ENCODE measurements at regions not wholly inside any gene's neighbourhood (a gene's known extent, or its start where the extent isn't known, plus 50 kb on each side); places are given as distances from the start of the nearest gene placed in this dataset.
"Not testable (repeated sequence)": the region's sequence is repeated elsewhere in the genome, so short reads cannot be mapped to it uniquely, and the experiment has no call there.

GRCh38 chr3:191882289-191882688, 421.3 kb downstream of the PYDC2 start:
- DNase-seq, result no peak

- DNase-seq, result no peak
Observed at GRCh38 chr3:191884132-191884531, 423.2 kb downstream of the PYDC2 start.

DNA sequence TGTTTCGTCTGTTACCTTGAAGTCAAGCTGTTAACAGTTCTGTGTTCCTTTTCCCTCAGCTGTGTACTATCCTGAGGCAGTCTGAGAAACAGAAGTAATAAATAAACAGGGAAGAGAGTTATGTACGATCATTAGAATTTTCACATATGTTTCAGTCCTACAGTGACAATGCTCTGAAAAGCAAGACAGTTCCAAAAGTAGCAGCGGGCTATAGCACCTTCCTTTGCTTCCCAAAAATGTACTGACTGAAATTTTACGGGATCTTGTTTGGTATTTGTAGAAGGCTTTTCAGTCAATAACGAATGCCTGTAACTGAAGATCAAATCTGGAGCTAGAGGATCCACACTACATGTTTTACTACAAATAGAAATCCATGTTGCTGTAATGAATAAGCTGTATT, 428.1 kb downstream of the PYDC2 start:
- DNase-seq, result no peak

GRCh38 chr3:191889756-191890155, 428.8 kb downstream of the PYDC2 start:
- DNase-seq, result no peak

GRCh38 chr3:191894406-191894805, 433.4 kb downstream of the PYDC2 start:
- no peak for DNase-seq

- DNase-seq, result no peak
Observed at GRCh38 chr3:191901741-191902140, 440.8 kb downstream of the PYDC2 start.

GRCh38 chr3:191912616-191913204, 451.7 kb downstream of the PYDC2 start:
- no peak for DNase-seq

DNA sequence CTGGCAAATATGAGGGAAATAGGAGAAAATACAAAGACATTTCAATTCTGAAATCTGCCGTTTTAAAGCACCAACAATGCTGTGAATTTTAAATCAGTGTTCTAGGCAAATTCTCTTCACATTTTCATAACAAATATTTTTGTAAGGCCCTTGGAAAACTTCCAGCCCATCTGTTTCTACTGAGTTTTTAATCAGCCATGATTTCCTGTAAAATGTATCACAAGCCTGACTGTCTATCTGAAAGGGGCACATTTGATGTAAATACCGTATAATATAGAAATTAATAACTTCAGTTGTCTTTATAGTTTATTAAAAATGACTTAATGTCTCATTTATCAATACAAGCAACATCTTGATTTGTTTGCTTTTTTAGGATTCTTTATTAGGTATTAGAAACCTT, 454.7 kb downstream of the PYDC2 start:
- DNase-seq, result no peak

DNA sequence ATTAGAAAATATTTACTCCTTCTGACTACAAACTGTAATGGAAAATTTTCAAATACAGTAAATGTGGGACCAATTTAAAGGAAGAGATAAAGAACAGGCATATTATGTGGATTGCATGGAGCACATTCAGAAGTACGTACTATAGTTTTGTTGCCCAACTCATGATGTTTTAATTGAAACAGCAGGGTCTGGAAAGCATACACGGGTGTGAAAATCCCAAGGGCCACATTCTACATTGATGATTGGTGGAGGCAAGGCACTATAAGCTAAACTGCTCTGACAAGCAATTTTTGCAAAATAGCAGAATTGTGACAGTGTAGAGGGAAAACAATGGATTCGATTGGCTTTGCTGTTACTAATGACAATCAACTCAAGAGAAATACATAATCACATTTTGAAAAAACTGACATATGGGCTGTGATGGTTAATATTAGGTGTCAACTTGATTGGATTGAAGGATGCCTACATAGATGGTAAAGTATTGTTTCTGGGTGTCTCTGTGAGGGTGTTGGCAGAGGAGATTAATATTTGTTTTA, 458.6 kb downstream of the PYDC2 start:
- no peak for DNase-seq

DNA sequence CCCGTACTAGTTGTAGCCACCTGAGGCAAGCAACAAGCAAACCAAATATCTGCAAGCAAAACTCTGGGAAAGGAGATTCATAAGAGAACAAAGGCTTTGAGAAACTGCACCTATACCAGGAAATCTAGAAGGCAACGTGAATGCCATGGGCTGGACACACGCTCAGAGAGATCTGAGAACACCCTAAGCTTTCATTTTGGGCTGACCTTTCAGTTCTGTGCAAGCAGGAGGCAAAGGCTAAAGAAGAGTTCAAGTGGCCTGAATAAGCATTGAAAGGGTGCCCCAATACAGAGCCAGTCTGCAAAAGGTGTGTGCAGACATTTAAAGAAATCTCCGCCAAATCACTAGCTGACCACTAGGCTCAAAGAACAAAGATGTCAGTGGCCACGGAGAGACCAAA, 461.6 kb downstream of the PYDC2 start:
- no peak for DNase-seq

DNA sequence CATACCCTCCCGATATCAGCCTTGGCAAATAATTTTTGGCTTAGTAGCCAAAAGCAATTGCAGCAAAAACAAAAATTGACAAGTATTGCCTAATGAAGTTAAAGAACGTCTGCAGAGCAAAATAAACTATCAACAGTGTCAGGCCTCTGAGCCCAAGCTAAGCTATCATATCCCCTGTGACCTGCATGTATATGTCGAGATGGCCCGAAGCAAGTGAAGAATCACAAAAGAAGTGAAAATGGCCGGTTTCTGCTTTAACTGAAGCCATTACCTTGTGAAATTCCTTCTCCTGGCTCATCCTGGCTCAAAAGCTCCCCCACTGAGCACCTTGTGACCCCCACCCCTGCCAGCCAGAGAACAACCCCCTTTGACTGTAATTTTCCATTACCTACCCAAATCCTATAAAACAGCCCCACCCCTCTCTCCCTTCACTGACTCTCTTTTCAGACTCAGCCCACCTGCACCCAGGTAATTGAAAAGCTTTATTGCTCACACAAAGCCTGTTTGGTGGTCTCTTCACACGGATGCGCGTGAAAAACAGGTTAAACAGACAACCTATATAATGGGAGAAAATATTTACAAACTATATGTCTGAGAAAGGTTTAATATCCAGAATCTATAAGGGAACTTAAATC, 466.3 kb downstream of the PYDC2 start:
- not testable (repeated sequence) for DNase-seq

DNA sequence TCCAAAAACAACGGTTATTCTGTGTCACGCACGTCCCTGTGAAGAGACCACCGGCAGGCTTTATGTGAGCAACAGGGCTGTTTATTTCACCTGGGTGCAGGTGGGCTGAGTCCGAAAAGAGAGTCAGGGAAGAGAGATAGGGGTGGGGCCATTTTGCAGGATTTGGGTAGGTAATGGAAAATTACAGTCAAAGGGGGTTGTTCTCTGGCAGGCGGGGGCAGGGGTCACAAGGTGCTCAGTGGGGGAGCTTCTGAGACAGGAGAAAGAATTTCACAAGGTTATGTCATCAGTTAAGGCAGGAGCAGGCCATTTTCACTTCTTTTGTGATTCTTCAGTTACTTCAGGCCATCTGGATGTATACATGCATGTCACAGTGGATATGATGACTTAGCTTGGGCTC, 467.0 kb downstream of the PYDC2 start:
- not testable (repeated sequence) for DNase-seq

DNA sequence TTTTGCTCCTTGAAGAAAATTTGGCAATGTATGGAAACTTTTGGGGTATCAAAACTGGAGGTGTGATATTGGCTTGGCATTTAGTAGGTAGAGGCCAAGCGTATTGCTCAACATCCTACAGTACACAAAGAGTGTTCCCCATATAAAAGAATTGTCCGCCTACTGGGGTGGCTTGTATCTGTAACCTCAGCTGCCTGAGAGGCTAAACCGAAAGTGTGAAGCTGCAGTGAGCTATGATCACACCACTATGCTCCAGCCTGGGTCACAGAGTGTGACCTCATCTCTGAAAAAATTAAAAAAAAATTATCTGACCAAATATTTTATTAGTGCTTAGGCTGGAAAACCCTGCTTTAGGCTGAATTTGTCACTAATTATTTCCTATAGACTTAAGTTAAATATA, 483.9 kb downstream of the PYDC2 start:
- DNase-seq, result no peak

GRCh38 chr3:191952186-191952585, 491.2 kb downstream of the PYDC2 start:
- no peak for DNase-seq

- DNase-seq, result no peak
Observed at GRCh38 chr3:191952609-191953008, 491.6 kb downstream of the PYDC2 start.

GRCh38 chr3:191958980-191959671, 498.2 kb downstream of the PYDC2 start:
- DNase-seq, result no peak

DNA sequence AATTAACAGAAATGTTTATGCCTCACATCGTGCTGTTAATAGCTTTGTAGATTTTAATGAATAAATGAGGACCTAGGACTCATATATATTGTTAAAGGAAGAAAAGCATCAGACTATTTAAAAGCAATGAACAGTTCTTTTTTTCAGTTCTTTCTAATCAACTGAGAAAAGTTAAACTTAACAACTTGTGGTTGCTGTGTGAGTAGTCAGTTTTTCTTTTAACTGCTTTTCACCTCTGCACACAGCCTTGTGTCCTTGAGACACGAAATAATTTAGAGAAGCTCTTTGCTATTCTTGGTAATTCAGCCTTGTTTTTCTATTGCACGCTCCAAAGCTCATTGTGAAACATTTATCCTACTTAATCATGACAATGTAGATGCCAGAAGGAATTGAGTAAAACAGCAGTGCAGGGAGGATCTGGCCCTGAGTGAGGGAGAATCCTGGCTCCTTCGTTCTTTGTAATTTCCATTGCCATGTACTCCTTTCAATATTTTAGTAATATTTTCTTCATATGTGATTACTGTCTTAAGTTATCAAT, 499.0 kb downstream of the PYDC2 start:
- DNase-seq, result no peak

DNA sequence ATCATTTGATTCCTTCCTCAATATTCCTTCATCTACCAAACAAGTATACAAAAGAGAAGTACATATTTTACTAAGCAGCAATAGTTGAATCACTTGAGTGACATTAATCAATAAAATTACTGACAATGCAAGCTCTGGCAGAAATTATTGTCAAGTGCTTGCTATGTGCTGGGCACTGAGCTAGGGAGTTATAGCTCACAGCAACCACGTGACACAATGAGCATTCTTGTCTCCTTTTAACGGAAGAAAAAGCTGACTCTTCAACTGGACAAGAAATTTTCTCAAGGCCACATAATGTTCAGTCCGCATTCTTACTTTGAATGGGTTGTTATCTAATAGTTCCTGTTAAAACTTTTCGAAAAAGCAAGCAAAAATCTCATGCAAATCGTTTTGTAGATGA, 500.1 kb downstream of the PYDC2 start:
- DNase-seq, result no peak

DNA sequence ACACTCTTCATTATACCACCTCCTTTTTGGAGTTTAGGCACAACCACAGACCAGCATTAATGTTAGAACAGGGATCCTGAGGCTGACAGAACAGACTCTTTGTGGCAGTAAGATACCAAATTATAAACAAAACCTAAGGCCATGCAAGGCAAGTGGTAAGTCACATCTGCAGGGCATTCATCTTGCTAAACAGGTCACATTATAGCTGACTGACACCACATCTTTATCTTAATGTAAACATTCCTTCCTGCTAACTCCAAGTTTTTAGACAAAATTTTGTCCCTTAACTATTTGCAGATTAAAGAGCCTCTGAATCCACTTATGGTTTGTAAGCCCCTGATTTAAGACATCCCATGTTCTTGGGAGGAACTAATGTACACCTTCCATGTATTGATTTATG, 500.6 kb downstream of the PYDC2 start:
- no peak for DNase-seq

GRCh38 chr3:191962324-191962723, 501.4 kb downstream of the PYDC2 start:
- DNase-seq, result no peak

DNA sequence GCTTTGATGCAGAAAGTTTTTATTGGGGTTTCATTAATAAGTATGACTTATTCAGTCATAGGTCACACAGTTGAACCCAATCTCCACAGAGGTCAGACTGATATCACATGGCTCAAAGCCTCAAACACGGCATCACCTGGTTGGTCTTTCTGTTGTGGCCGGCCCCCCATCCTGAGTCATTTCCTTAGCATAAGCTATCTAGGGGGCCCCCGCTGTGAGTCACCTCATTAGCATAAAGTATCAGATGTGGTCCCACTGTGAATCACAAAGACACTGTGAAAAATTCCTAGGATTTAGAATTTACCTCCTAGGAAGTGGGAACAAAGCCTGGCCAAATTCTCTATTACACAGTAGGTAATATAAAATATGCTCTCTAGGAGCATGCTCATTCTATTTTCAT, 502.2 kb downstream of the PYDC2 start:
- no peak for DNase-seq

DNA sequence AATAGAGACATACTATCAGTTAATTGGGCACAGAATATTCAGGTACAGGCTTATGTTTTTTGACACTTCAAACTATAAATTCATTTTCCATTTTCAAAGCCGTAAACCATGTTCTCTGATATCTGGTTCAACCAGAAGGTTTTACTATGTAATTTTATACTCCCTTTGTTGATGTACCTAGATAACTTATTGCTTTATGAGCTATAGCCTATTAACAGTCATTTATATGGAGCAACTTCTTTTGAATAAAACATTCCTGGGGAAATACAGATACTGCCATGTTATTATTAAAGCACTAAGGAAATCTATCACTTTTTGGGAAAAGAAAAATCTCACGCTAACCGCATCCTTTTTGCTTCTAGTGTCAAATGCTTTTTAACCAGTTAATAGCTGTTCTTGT, 505.6 kb downstream of the PYDC2 start:
- no peak for DNase-seq

GRCh38 chr3:191968299-191968698, 507.3 kb downstream of the PYDC2 start:
- DNase-seq, result no peak
